NCI-H146 treated with DMSO at 0.1 percent for 48 hours (cell line): ENCODE measurements at regions not wholly inside any gene's neighbourhood (a gene's known extent, or its start where the extent isn't known, plus 50 kb on each side); places are given as distances from the start of the nearest gene placed in this dataset.
"Not testable (repeated sequence)": the region's sequence is repeated elsewhere in the genome, so short reads cannot be mapped to it uniquely, and the experiment has no call there.

Experiments used
- DNase-seq: peaks from one replicate; lab custom pipeline; 2025; ENCODE audit not compliant: unreplicated experiment; lab: John Stamatoyannopoulos, UW

- not testable (repeated sequence) for DNase-seq
These were observed 105.7 kb downstream of the SPDYE17 start for GRCh38 chr7:76926416-76926815.

GRCh38 chr7:76924756-76925155, 107.4 kb downstream of the SPDYE17 start:
- DNase-seq: peak; percentile 51

GRCh38 chr7:76918619-76919018, 113.5 kb downstream of the SPDYE17 start:
- not testable (repeated sequence) for DNase-seq

- not testable (repeated sequence) for DNase-seq
These were observed 117.8 kb downstream of the SPDYE17 start for GRCh38 chr7:76914361-76914760.

GRCh38 chr7:76912011-76912814, 119.9 kb downstream of the SPDYE17 start:
- not testable (repeated sequence) for DNase-seq

- not testable (repeated sequence) for DNase-seq
These were observed 127.5 kb downstream of the SPDYE17 start for GRCh38 chr7:76904688-76905087.

GRCh38 chr7:76901944-76902710, 130.0 kb downstream of the SPDYE17 start:
- DNase-seq: not testable (repeated sequence)

GRCh38 chr7:76898807-76899206, 133.4 kb downstream of the SPDYE17 start:
- not testable (repeated sequence) for DNase-seq

- not testable (repeated sequence) for DNase-seq
These were observed 135.2 kb downstream of the SPDYE17 start for GRCh38 chr7:76897007-76897406.

- DNase-seq: not testable (repeated sequence)
These were observed 136.5 kb downstream of the SPDYE17 start for GRCh38 chr7:76895696-76896095.

GRCh38 chr7:76891771-76892170, 140.4 kb downstream of the SPDYE17 start:
- not testable (repeated sequence) for DNase-seq

- DNase-seq: peak; percentile 60
These were observed 152.3 kb downstream of the SPDYE17 start for GRCh38 chr7:76879733-76880288.

GRCh38 chr7:76875760-76876159, 156.4 kb downstream of the SPDYE17 start:
- not testable (repeated sequence) for DNase-seq

- not testable (repeated sequence) for DNase-seq
These were observed 161.7 kb downstream of the SPDYE17 start for GRCh38 chr7:76870504-76870808.

- not testable (repeated sequence) for DNase-seq
These were observed 164.7 kb downstream of the SPDYE17 start for GRCh38 chr7:76867364-76867889.

GRCh38 chr7:76863150-76863773, 168.9 kb downstream of the SPDYE17 start:
- DNase-seq: not testable (repeated sequence)

- not testable (repeated sequence) for DNase-seq
These were observed 169.9 kb downstream of the SPDYE17 start for GRCh38 chr7:76862241-76862640.

- DNase-seq: not testable (repeated sequence)
These were observed 172.2 kb downstream of the SPDYE17 start for GRCh38 chr7:76859933-76860332.

- DNase-seq: not testable (repeated sequence)
These were observed 177.5 kb downstream of the SPDYE17 start for GRCh38 chr7:76854631-76855030.

- not testable (repeated sequence) for DNase-seq
These were observed 179.2 kb downstream of the SPDYE17 start for GRCh38 chr7:76852787-76853584.
